HG02610 (cell line): ENCODE measurements at regions not wholly inside any gene's neighbourhood (a gene's known extent, or its start where the extent isn't known, plus 50 kb on each side); places are given as distances from the start of the nearest gene placed in this dataset.

Source experiments
- ATAC-seq: cut with Tn5 transposase; IDR thresholded peaks from one replicate; pipeline ENCODE4 v1.9.1; 2021; ENCODE audit warnings: mild to moderate bottlenecking, moderate library complexity; ENCODE audit not compliant: unreplicated experiment

DNA sequence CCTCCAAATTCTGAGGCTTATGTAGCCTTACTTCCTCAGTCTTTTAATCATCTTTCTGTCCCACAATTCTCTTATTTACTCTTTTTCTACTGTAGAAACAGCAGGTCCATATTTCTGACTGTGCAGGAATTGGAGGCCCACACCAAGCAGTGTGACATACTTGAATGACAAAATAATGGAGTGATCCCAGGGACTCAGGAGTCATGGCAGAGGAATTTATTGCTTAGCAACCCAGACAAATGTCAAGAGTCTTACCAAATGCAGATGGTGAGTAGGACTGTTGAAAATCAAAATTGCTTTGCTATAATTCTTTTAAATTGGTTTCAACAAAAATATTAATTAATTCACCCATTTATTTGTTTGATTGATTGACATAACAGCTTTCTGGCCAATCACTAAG, 59.9 kb downstream of the HTR1B start:
- ATAC-seq = no peak

DNA sequence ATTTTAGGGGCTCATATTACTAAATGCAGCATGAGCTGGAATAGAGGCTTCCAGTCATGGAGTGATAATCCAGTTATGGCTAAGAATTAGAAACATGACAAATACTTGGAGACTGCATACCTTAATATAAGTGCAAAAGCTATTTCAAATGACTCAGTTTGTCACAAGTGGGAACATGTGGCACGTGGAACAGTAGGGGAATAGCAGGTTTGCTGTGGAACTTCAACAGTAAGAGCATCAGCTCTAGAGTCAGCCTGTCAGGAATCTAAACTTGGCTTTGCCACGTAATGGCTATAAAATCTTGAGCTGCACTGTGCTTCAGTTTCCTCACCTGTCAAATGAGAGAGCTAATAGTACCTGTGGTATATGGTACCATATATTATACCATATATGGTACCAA, 62.1 kb downstream of the HTR1B start:
- no peak for ATAC-seq

DNA sequence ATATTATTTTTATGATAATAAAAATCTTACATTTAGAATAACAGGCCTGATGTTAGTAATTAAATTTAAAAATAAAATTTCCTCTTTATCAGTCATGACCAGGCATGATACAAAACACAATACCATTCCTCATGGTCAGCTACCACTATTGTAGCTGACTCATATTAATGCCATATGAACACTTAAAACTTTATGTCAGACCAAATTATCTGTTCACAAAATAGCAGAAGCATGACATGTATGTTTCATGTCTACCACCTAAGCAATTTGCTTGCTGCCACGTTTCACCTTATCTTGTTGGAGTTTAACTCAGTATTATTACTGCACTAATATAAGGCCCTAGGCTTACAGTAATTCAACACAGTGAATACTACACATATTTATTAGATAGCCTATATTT, 65.7 kb downstream of the HTR1B start:
- no peak for ATAC-seq

DNA sequence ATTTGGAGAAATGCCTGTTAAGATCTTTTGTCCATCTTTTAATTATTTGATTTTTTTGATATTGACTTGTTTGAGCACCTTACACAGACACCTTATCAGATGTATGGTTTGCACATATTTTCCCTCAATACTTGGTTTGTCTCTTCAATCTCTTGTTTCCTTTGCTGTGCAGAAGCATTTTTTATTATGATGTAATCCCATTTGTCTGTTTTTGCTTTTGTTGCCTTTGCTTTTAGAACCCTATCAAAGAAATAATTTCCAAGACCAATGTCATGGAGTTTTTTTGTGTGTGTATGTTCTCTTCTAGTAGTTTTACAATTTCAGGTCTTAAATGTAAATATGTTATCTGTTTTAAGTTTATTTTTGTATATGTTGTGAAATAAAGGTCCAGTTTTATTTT, 73.9 kb downstream of the HTR1B start:
- ATAC-seq = no peak

DNA sequence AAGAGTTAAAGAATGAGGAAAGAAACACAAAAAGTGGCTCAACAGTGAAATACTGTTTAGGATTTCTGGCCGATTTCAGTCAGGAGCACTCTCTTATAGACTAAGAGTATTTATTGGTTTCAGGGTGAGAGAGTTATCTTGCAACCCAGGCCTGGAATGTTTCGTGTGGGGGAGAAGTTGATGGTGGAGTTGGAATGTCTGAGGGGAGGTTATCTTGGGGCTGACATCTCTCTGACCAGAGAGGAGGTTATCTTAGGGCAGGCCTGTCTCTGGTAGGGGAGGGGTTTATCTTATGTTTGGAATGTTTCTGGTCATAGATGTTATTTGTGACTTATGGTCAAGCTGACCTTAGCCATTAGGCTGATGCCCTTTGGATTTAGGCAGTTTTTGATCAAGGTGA, 80.3 kb downstream of the HTR1B start:
- ATAC-seq = no peak

DNA sequence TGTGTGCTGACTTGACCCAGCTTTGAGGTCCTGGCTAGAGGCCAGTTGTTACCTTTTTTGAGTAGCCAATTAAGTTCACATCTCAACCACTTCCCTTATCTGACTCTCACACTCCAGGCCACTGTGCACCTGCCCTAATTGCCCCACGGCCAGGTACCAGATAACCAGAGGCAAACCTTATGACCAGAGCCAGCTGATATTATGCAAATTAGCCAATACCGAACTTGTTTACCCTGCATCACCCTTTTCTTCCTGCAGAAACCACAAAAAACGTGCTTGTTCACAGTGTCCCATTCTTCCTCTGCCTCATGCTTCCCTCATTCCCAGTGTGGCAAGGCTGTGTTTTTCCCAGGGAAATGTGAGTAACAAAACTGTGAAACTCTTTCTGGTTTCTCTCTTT, 89.3 kb downstream of the HTR1B start:
- no peak for ATAC-seq

DNA sequence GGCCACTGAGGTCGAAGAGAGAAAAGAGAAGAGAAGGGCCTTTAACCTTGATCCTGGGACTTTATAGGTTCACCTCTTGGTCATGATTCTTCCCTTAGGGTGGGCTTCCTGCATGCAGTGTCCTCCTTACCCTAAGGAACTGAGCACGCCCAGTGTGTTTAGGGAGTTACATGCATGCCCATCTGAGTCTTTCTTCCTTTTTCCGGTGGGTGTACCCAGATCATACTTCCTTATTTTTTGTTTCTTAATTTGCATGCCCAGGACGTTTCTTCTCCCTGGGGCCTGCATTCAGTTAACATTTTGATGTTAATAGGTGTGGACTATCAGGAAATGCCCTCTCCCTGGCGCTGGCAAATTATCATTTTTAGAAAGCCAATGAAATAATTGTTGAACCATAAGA, 91.5 kb downstream of the HTR1B start:
- no peak for ATAC-seq

DNA sequence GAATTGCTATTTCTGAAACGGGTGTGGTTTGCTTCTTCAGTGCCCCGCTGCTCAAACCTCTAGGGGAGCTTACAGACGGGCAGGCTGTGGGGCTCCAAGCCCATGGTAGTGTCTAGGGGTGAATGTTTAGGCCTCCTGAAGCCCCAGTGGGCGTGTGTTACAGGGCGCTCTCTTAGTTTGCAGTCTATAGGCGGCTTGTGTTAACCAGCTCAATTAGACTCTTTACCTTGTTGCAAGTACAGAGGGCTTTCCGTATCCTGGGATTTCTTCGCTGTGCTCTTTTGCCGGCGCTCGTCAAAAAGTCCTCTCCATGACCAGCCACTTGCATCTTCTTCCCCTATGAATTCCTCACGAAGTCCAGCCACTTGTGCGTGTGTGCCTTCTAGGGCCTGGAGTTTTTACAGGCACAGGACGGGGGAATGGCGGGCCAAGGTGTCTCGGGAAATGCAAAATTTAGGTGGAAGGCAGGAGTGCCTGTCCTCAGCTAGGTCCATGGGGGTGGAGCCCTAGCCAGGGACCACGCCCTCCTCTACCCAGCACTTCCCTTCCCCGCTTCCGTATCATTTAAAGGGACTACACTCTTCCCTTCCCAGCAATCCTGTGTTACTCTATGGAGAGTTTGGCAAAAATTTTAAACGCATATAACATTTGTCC, 94.5 kb downstream of the HTR1B start:
- ATAC-seq = no peak

DNA sequence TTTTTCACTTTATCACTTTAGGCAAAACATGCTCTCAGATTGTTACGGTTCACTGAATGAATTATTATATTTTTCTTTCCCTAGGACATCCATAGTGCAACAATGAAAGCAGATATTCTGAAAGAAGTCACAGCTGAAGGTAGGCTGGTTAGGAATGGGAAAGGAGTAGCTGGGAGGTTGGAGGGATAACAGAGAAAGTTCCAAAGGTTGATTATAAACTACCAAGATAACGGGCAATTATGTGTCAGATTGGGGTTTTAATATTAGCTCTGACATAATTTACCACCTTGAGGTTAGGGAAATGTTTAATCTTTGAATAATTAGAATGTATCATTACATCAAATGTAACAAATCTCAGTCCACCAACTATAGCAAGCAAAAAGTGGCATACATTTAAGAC, 96.5 kb downstream of the HTR1B start:
- no peak for ATAC-seq

DNA sequence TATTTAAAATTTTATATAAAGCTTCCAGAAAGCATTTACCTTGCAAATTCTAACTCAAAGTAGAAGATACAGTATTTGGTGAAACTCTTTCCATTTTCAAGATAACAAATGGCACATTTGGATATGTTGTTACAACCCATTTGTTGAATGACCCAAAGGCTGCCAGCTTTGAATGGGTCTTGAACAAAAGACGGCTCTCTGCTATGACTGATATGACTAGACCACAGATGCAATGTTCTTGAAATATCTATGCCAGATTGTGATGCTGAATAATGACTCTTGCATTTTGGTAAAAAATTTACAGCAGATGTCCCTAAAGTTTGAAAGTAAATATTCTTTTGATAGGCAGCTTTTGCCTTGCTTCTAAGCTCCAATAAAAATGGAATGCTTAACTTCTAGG, 99.6 kb downstream of the HTR1B start:
- no peak for ATAC-seq

DNA sequence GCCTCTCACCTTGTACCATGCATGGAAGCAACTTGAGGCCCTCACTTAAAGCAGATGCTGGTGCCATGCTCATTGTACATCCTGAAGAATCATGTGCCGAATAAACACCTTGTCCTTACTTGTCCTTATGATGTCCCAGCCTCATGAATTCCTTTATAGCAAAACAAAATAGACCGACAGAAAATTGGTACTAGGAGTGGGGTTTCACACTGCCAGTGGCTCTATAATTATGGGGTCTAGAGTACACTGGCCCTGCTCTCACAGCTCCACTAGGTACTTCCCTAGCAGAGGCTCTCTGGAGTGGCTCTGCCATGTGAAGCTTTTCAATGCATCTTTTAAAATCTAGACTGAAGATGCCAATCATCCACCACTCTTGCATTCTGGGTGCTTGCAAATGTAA, 101.2 kb downstream of the HTR1B start:
- no peak for ATAC-seq

DNA sequence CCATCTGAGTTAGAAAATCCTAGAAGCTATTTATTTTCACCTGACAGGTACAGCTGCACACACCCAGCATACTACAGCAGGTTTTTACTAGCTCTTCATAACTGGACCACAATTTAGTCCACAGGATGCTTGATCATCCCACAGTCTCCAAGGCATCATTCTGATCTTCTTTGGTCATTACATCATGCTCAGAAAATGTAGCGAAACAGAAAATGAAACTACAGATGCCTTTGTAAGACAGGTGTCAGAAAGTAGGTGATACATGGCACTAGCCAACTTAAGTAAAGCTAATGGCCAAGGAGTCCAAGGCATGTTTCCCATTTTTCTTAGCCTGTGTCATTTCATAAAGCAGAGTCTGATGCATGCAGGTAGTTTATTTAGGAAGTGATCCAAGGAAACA, 102.3 kb downstream of the HTR1B start:
- ATAC-seq = no peak

DNA sequence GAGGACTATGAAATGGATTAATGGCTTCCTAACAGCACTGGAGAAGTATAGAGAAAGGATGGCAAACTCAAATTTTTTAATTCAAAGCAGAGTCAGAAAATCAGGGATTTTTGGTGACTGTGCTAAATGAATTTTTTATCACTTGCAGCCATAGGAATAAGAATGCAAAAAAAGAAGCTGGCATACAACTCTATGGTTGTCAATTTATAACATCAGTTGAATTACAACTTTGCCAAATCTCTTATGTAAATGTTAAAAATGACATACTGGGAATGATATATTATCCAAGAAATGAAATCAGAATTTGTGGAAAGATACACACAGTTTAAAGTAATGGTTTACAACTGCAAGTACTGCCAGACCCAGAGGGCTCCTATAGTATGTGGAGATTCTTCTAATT, 106.5 kb downstream of the HTR1B start:
- ATAC-seq = no peak

DNA sequence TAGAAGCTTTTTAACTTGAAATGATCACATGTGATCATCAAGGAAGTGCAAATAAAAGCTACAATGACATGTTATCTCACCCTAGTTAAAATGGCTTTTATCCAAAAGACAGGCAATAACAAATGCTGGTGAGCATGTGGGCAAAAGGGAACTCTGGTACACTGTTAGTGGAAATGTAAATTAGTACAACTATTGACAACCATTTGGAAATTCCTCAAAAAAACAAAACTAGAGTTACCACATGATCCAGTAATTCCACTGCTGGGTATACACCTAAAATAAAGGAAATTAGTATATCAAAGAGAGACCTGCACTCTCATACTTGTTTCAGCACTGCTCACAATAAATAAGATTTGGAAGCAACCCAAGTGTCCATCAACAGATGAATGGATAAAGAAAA, 108.7 kb downstream of the HTR1B start:
- no peak for ATAC-seq

DNA sequence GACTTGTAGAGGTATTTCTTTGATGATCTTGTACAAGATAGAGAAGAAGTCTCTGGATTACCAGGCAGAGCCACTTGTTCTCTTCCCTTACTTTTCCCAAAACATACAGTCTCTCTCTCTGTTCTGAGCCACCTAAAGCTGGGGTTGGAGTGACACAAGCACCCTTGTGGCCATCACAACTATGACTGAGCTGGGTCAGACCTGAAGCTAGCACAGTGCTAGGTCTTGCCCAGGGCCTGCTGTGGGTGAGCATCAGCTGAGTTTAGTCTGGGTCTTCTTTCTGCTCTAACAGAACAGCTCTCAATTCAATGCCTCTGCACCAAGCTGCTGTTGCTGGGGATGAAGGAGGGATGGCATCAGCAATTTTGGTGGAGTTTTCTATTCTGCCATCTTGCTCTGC, 110.2 kb downstream of the HTR1B start:
- no peak for ATAC-seq

DNA sequence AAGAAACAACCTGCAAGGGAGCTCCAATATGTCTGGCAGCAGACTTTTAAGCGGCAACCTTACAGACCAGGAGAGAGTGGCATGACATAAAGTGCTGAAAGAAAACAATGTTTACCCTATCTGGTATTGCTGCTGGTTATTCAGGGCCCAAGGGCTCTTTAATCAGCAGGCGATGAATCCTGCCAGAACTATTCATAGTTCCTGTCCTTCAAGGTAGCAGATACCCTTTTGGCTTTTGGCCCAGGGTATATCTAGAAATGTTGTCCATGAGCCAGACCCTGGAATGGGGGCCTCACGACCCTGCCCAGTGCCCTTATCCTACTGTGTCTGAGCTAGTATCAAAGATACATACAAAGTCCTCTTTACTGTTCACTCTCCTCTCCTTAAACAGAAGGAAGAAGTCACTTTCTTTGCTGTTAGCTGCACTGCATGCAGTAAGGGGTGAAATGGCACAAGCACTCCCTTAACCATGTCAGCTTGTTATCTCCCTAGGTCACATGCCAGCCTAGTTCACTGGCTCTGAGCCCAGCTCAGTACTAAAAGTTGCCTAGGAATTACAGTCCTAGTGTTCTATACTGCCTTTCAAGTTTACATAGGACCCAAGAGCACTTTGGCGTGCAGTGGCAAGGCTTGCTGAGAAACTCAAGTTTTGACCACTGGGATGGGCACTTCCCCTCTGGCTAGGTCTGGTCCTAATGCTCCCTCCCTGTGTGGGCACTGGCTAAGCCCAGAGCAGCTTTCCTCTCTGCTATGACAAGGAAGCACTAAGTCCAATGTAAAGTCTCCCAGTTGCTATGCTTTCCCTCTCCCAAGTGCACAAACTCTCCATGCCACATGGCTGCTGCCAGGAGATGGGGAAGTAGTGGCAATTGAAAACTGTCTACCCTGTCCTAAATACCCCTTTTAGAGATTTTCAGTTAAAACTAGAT, 122.0 kb downstream of the HTR1B start:
- no peak for ATAC-seq

DNA sequence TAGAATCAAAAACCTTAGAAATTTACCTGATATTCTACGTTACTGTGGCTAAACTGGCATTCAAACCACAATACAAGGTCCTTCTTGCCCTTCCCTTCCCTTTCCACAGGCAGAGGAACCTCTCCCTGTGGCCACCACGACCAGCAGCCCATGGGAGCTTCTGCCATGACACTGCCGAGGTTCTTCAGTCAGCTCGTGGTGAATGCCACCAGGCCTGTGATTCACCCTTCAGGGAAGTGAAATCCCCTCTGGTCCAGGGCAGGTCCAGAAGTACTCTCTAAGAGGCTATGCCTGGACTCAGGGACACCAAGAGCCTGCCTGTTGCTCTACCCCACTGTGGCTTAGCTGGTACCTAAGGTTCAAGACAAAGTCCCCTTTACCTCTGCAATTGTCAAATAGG, 123.0 kb downstream of the HTR1B start:
- no peak for ATAC-seq

DNA sequence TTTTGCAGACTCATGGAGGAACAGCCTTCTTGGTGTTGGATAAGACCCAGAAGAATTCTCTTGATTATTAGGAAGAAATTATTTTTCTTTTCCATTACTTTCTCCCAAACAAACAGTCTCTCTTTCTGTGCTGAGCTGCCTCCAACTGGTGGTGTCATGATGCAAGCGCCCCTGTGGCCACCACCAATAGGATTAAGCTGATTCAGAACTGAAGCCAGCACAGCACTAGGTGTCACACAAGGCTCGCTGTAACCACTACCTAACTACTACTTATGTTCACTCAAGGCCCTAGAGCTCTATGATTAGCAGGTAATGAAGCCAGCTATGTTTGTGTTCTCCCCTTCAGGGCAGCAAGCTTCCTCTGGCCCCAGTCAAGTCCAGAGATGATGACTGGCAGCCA, 123.4 kb downstream of the HTR1B start:
- ATAC-seq = no peak

DNA sequence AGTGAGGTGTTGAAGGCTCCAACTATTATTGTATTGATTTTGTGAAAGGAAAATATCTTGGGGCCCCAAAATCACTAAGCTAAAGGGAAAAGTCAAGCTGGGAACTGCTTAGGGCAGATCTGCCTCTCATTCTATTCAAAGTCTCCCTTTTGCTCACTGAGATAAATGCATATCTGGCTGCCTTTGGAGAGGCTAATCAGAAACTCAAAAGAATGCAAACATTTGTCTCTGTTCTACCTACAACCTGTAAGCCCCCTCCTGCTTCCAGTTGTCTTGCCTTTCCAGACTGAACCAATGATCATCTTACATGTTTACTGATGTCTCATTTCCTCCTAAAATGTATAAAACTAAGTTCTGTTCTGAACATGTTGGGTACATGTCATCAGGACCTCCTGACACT, 125.9 kb downstream of the HTR1B start:
- no peak for ATAC-seq

DNA sequence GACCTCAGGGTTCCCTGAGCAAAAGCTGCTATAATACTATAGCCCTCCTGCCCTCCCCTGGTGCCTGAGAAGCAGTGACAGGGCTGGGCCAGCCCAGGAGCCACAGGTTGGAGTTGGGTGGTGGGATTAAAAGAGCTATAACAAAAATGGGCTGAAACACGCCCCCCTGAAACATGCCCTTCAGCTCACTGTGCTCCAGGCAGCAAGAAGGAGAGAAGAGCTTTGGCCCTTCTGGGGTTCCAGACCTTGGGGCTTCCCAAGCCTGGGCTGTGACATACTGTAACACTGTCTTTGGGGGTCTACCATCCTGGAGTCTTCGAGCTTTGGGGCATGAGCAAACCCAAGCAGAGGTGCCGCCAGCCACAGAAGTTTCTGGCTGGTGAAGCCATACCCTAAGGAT, 129.2 kb downstream of the HTR1B start:
- no peak for ATAC-seq

DNA sequence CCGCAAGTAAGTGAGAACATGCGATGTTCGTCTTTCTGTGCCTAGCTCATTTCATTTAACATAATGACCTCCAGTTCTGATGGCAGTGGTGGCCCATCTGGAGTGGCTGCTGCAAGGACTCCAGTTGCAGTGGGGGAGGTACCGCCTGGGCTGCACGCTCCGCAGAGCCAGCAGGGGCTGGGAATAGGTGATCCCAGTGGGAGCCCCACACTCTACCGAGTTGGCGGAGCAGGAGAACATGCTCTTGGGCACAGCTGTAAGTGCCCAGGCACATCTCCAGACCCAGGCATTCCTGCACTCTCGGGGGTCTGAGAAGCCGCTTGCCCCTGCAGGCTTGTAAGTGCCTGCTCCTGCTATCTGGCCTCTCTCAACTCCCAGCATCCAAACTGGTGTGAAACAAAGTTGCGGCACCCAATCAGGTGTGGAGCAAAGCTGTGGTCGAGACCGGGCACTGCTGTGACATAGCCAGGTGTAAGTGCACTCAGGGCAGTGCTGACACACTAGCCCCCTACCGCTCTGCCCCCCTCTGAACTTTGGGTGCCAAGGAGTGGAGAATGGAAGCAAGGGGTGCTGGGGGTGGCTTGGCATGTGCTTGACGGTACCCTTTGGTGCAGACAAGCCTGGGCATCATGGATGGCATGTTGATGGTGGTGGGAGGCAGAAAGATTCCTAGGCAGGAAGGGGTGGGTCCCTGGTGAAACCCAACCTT, 130.2 kb downstream of the HTR1B start:
- no peak for ATAC-seq

DNA sequence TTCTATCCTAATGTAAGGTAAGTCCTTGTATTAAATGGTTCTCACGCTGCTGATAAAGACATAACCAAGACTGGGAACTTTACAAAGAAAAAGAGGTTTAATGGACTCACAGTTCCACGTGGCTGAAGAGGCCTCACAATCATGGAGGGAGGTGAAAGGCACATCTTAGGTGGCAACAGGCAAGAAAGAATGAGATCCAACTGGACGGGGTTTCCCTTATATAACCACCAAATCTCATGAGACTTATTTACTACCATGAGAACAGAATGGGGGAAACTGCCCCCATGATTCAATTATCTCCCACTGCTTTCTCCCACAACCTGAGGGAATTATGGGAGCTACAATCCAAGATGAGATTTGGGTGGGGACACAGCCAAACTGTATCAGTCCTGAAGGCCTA, 136.6 kb downstream of the HTR1B start:
- ATAC-seq = no peak
